Astrocyte of the cerebellum (primary cell): ENCODE measurements at regions not wholly inside any gene's neighbourhood (a gene's known extent, or its start where the extent isn't known, plus 50 kb on each side); places are given as distances from the start of the nearest gene placed in this dataset.
"Not testable (repeated sequence)": the region's sequence is repeated elsewhere in the genome, so short reads cannot be mapped to it uniquely, and the experiment has no call there.

Source experiments
- DNase-seq: peaks from one replicate; pipeline ENCODE4 v3.0.0-alpha.2; 2011; ENCODE audit warnings: low read depth
- H3K4me3 ChIP-seq: 2 replicates; pipeline ENCODE4 v1.5.1; 2011; ENCODE audit warnings: mild to moderate bottlenecking, low read depth, low read length, moderate library complexity
- CTCF ChIP-seq: IDR thresholded peaks from 2 replicates; pipeline ENCODE4 v1.5.1; 2012; ENCODE audit warnings: low read length, low read depth, moderate library complexity, mild to moderate bottlenecking; ENCODE audit errors: missing control alignments
- in situ Hi-C: cut with HindIII; loops from 2 replicates; pipeline ENCODE4 v1.10.0; 2017; ENCODE audit warnings: low sequenced_read_pairs

- in situ Hi-C loops = no loop called here
- no peak for DNase-seq
- no peak for TF ChIP-seq CTCF
- no peak overlapping the region for H3K4me3 ChIP-seq
Observed at GRCh38 chr6:85764844-85765243, 122.2 kb upstream of the SYNCRIP start.

GRCh38 chr6:85756982-85757381, 114.3 kb upstream of the SYNCRIP start:
- peak; percentile 22 for DNase-seq

GRCh38 chr6:85754894-85755293, 112.2 kb upstream of the SYNCRIP start:
- no peak for DNase-seq
- H3K4me3 ChIP-seq = no peak overlapping the region
- TF ChIP-seq CTCF = no peak
- in situ Hi-C loops = no loop called here

More at GRCh38 chr6:85756982-85757381, 114.3 kb upstream of the SYNCRIP start:
- in situ Hi-C loops = no loop called here
- TF ChIP-seq CTCF = peak; percentile 42
- H3K4me3 ChIP-seq = no peak overlapping the region

- in situ Hi-C loops = no loop called here
Observed at GRCh38 chr6:85752602-85753001, 109.9 kb upstream of the SYNCRIP start.

GRCh38 chr6:85751374-85752055, 108.8 kb upstream of the SYNCRIP start:
- no peak for DNase-seq
- in situ Hi-C loops = no loop called here
- TF ChIP-seq CTCF = no peak
- no peak overlapping the region for H3K4me3 ChIP-seq

More at GRCh38 chr6:85752602-85753001, 109.9 kb upstream of the SYNCRIP start:
- TF ChIP-seq CTCF = no peak
- no peak for DNase-seq
- H3K4me3 ChIP-seq = no peak overlapping the region

- DNase-seq, in situ Hi-C loops, H3K4me3 ChIP-seq: not testable (repeated sequence)
Observed at GRCh38 chr6:85750146-85750545, 107.5 kb upstream of the SYNCRIP start.

GRCh38 chr6:85749236-85749635, 106.5 kb upstream of the SYNCRIP start:
- no peak for TF ChIP-seq CTCF
- in situ Hi-C loops = no loop called here
- no peak overlapping the region for H3K4me3 ChIP-seq
- DNase-seq = no peak
